Stimulated activated CD4-positive, alpha-beta T cell treated with anti-CD3 and anti-CD28 coated beads, Interleukin-12 subunit alpha, Interleukin-12 subunit beta, amount 100 ng/mL, for 48 hours (primary cell): ENCODE measurements at regions not wholly inside any gene's neighbourhood (a gene's known extent, or its start where the extent isn't known, plus 50 kb on each side); places are given as distances from the start of the nearest gene placed in this dataset.
A peak's percentile ranks its signal among the peaks of the same experiment; 100 is the strongest.
"Not testable (repeated sequence)": the region's sequence is repeated elsewhere in the genome, so short reads cannot be mapped to it uniquely, and the experiment has no call there.

Experiments
- DNase-seq, 3 donors: peaks; one replicate each; pipeline ENCODE4 v3.0.0-alpha.2; 2020; ENCODE audit warnings: low read depth in 2 of 3, low spot score in 1 of 3

GRCh38 chr3:75579981-75580782 is 83.9 kb upstream of the FRG2C start:
- DNase-seq: peak; percentile 5 to 35 (median 24)

- DNase-seq: not testable (repeated sequence)
Observed at GRCh38 chr3:75582536-75582935, 81.6 kb upstream of the FRG2C start.

- not testable (repeated sequence) for DNase-seq
Observed at GRCh38 chr3:75583116-75583515, 81.0 kb upstream of the FRG2C start.

GRCh38 chr3:75587695-75588094 is 76.4 kb upstream of the FRG2C start:
- not testable (repeated sequence) for DNase-seq

- DNase-seq: not testable (repeated sequence)
Observed at GRCh38 chr3:75590382-75590781, 73.7 kb upstream of the FRG2C start.

- DNase-seq: peak in 2 of 3 donors; percentile 12
Observed at GRCh38 chr3:75604286-75604934, 59.7 kb upstream of the FRG2C start.

DNA sequence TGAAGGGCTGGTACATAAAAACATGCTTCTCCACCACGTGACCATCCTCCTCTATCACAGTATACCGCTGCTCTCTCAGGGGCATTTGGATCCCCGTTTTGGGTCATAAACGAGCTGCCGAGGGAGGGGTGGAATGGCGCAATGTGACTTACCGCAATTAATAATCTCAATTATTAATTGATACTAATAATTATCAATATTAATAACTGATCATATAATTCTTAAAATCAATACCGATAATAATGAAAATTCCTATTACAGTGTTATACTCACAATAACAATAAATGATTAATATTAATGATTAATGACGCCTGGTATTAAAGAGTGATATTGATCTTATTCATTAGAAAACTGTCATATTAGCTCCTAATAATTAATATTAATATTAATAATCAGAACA is 56.1 kb upstream of the FRG2C start:
- DNase-seq: not testable (repeated sequence)

GRCh38 chr3:75609598-75609997 is 54.5 kb upstream of the FRG2C start:
- DNase-seq: not testable (repeated sequence)

- no peak for DNase-seq
Observed at GRCh38 chr3:75610773-75611172, 53.4 kb upstream of the FRG2C start.

- not testable (repeated sequence) for DNase-seq
Observed at GRCh38 chr3:75611724-75612460, 52.2 kb upstream of the FRG2C start.
